ENCODE measurements at regions not wholly inside any gene's neighbourhood (a gene's known extent, or its start where the extent isn't known, plus 50 kb on each side); places are given as distances from the start of the nearest gene placed in this dataset.

- Histone ChIP-seq H3K36me3 (no peaks in the 10 kb centered on the region), H3K27ac (no peak overlapping the region), H3K4me3 (no peak overlapping the region), H3K27me3 (no peaks in the 10 kb centered on the region), H3K4me1 (no peaks in the 10 kb centered on the region), H3K9me3 (no peaks in the 10 kb centered on the region)
- 67% methylated on average over 2 of the region's 4 CpGs for WGBS
- DNase-seq (ENCODE audit: low spot score in 2 of 2): no peak
- TF ChIP-seq EP300 (IDR thresholded peaks at IDR 0.05) (no peak), CTCF (IDR thresholded peaks at IDR 0.05) (no peak), POLR2A (IDR thresholded peaks at IDR 0.05) (no peak), POLR2AphosphoS5 (IDR thresholded peaks at IDR 0.05) (no peak)
These were observed 1304.0 kb downstream of the FAM133A start for GRCh38 chrX:94977986-94978385.
